GM12878 (cell line): ENCODE measurements at regions not wholly inside any gene's neighbourhood (a gene's known extent, or its start where the extent isn't known, plus 50 kb on each side); places are given as distances from the start of the nearest gene placed in this dataset.

ENCODE experiments used
- ATAC-seq: fragments of 200-7000 bp; cut with Tn5 transposase; 3 replicates; pipeline ENCODE4 v1.9.1; 2020; ENCODE audit warnings: mild to moderate bottlenecking, moderate library complexity
- BruUV-seq: library from RNA; stranded (reverse); fragments of 400-500 nt; replicated peaks from 2 replicates; lab custom pipeline; 2021; lab: Mats Ljungman, UMichigan
- CTCF ChIA-PET: fragments of 300-600 bp; sonication (Branson Sonifier 250); formaldehyde crosslinking; extraction: SDS; loops from one replicate; lab custom pipeline; 2021; ENCODE audit warnings: inconsistent platforms; lab: Yijun Ruan, JAX
- POLR2A ChIA-PET: fragments of 350-600 bp; formaldehyde crosslinking; extraction: SDS; loops from one replicate; lab custom pipeline; 2021; ENCODE audit warnings: inconsistent platforms; lab: Charles Lee
- RAD21 ChIA-PET: fragments of 300-600 bp; sonication (Branson Sonifier 250); formaldehyde crosslinking; loops from one replicate; lab custom pipeline; 2023; ENCODE audit warnings: antibody characterized with exemption; ENCODE audit not compliant: unreplicated experiment; lab: Charles Lee
- SMC1A ChIA-PET: fragments of 300-600 bp; sonication (Branson Sonifier 250); formaldehyde crosslinking; loops from one replicate; lab custom pipeline; 2023; ENCODE audit not compliant: unreplicated experiment, uncharacterized antibody; lab: Charles Lee
- DNase-seq: peaks from one replicate; pipeline ENCODE4 v3.0.0-alpha.2; 2011; ENCODE audit warnings: low read depth, low spot score
- FAIRE-seq: peaks from 3 replicates; lab custom pipeline; 2011; peaks lifted over from hg19 to GRCh38; lab: Jason Lieb, UNC
- H2AFZ ChIP-seq: 2 replicates; pipeline ENCODE4 v1.6.0; 2011; ENCODE audit warnings: low read depth, low read length, control low read depth; ENCODE audit not compliant: control insufficient read depth
- H3K27ac ChIP-seq: 2 replicates; pipeline ENCODE4 v1.5.1; 2011; ENCODE audit warnings: control low read depth; ENCODE audit not compliant: control insufficient read depth, insufficient read depth
- H3K27me3 ChIP-seq, 2 experiments: replicated peaks in 1 of 2; 2 replicates each; pipeline versions ENCODE4 v1.6.0 to v1.6.1; 2011; ENCODE audit warnings: low read length in 1 of 2; ENCODE audit not compliant: control insufficient read depth in 2 of 2, insufficient read depth in 2 of 2
- H3K36me3 ChIP-seq, 2 experiments: 2 replicates each; pipeline ENCODE4 v1.5.1; 2011; ENCODE audit warnings: low read length in 1 of 2; ENCODE audit not compliant: control insufficient read depth in 2 of 2, insufficient read depth in 2 of 2
- H3K4me1 ChIP-seq: 2 replicates; pipeline ENCODE4 v1.6.1; 2011; ENCODE audit warnings: mild to moderate bottlenecking, low read length, moderate library complexity, mixed read lengths; ENCODE audit not compliant: control insufficient read depth, insufficient read depth
- H3K4me2 ChIP-seq: 2 replicates; pipeline ENCODE4 v1.6.0; 2011; ENCODE audit warnings: control low read depth; ENCODE audit not compliant: control insufficient read depth, insufficient read depth
- H3K4me3 ChIP-seq: fragments of 200-600 bp; sonication (generic); 2 replicates; pipeline ENCODE4 v1.5.1; 2016
- H3K79me2 ChIP-seq: 2 replicates; pipeline ENCODE4 v1.6.0; 2011; ENCODE audit warnings: low read length; ENCODE audit not compliant: control insufficient read depth, insufficient read depth
- H3K9ac ChIP-seq: 2 replicates; pipeline ENCODE4 v1.8.0; 2011; ENCODE audit warnings: low read length, control low read depth, mixed read lengths; ENCODE audit not compliant: control insufficient read depth, insufficient read depth
- H3K9me3 ChIP-seq: replicated peaks from 3 replicates; pipeline ENCODE4 v1.5.1; 2011; ENCODE audit warnings: mild to moderate bottlenecking, low read length; ENCODE audit not compliant: control insufficient read depth, insufficient read depth
- H4K20me1 ChIP-seq: 2 replicates; pipeline ENCODE4 v1.6.0; 2011; ENCODE audit not compliant: control insufficient read depth, insufficient read depth
- BMI1 ChIP-seq: fragments of 450-650 bp; IDR thresholded peaks from 2 replicates; pipeline ENCODE4 v1.6.1; 2016; ENCODE audit warnings: mild to moderate bottlenecking, moderate library complexity, borderline replicate concordance
- CHD4 ChIP-seq: fragments of 200-600 bp; sonication (generic); IDR thresholded peaks from 2 replicates; pipeline ENCODE4 v1.6.1; 2016; ENCODE audit warnings: mild to moderate bottlenecking
- DPF2 ChIP-seq: fragments of 450-650 bp; IDR thresholded peaks from 2 replicates; pipeline ENCODE4 v1.6.1; 2017; ENCODE audit warnings: mild to moderate bottlenecking
- ELK1 ChIP-seq: IDR thresholded peaks from 2 replicates; pipeline ENCODE4 v1.6.1; 2012; ENCODE audit warnings: low read depth, low read length, improper control_type of control experiment
- GABPA ChIP-seq: IDR thresholded peaks from 2 replicates; pipeline ENCODE4 v1.6.1; 2014; ENCODE audit warnings: antibody characterized with exemption, low read depth, mild to moderate bottlenecking, inconsistent platforms
- HDGF ChIP-seq: fragments of 450-650 bp; IDR thresholded peaks from 2 replicates; pipeline ENCODE4 v1.6.1; 2016; ENCODE audit warnings: antibody characterized with exemption
- JUNB ChIP-seq: IDR thresholded peaks from 2 replicates; pipeline ENCODE4 v1.6.1; 2016; ENCODE audit warnings: antibody characterized with exemption, mild to moderate bottlenecking
- POLR2A ChIP-seq: IDR thresholded peaks from 2 replicates; pipeline ENCODE4 v1.6.1; 2011; ENCODE audit warnings: low read depth, mild to moderate bottlenecking, low read length
- POU2F2 ChIP-seq: IDR thresholded peaks from 3 replicates; pipeline ENCODE4 v1.6.1; 2011; ENCODE audit warnings: low read depth, mild to moderate bottlenecking, low read length, borderline replicate concordance
- SIN3A ChIP-seq: IDR thresholded peaks from 2 replicates; pipeline ENCODE4 v1.6.1; 2012; ENCODE audit warnings: low read depth, low read length, improper control_type of control experiment
- SPI1 ChIP-seq: IDR thresholded peaks from 2 replicates; pipeline ENCODE4 v1.6.1; 2011; ENCODE audit warnings: low read depth, mild to moderate bottlenecking, low read length, moderate library complexity, borderline replicate concordance; ENCODE audit not compliant: insufficient read depth
- SREBF1 ChIP-seq: IDR thresholded peaks from 2 replicates; pipeline ENCODE4 v1.6.1; 2012; ENCODE audit warnings: mild to moderate bottlenecking, low read length
- ZNF384 ChIP-seq: IDR thresholded peaks from 2 replicates; pipeline ENCODE4 v1.6.1; 2012; ENCODE audit warnings: low read depth, mild to moderate bottlenecking, low read length, improper control_type of control experiment, borderline replicate concordance
- ZSCAN29 ChIP-seq: fragments of 450-650 bp; IDR thresholded peaks from 2 replicates; pipeline ENCODE4 v1.6.1; 2017; ENCODE audit warnings: mild to moderate bottlenecking, moderate library complexity
- WGBS: methylation state at CpG from one replicate; pipeline ENCODE4 v1.1.6; 2016; ENCODE audit warnings: low lambda C conversion rate; ENCODE audit not compliant: insufficient replicate concordance, insufficient coverage; ENCODE audit errors: missing lambda C conversion rate; 5-methylcytosine and 5-hydroxymethylcytosine counted together
- in situ Hi-C: fragments of 300-500 bp; cut with MboI; formaldehyde crosslinking; loops from 9 replicates; pipeline ENCODE4 v1.14.3; 2018; ENCODE audit warnings: mixed read lengths
- intact Hi-C: fragments of 100-400 bp; cut with micrococcal nuclease; formaldehyde crosslinking; loops from one replicate; pipeline ENCODE4 v1.14.2; 2022; ENCODE audit not compliant: unreplicated experiment
- TF ChIP-seq, protein P1 (sequence below): fragments of 450-650 bp; IDR thresholded peaks from 2 replicates; pipeline ENCODE4 v1.6.1; 2018; ENCODE audit warnings: mild to moderate bottlenecking, low read depth, moderate library complexity; ENCODE audit not compliant: partially characterized antibody
- TF ChIP-seq, protein P2 (sequence below): fragments of 150-350 bp; IDR thresholded peaks from 2 replicates; pipeline ENCODE4 v1.6.1; 2014; ENCODE audit warnings: mild to moderate bottlenecking, low read depth, low read length

GRCh38 chr14:29148221-29148620 lies 381.6 kb downstream of the FOXG1 start:
- no TSS peak for BruUV-seq

DNA sequence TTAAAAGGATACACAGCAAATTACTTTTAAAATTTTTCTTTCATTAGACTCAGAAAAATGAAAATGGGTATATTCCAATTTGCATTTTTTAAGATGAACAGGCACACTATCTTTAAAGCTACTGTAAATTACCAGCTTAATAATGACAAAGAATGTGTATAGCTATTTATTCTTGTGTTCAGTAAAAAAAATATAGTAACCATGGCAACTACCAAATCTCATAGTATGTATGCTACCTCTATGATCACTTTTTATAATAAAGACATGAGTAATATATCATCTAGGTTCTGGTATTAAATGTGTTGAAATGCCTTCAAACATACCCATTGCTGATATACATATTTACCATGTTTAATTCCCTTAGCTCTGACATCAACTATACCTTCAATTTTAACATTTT lies 383.2 kb downstream of the FOXG1 start:
- no peaks in the 10 kb centered on the region for H3K79me2 ChIP-seq
- no peak overlapping the region for H3K9ac ChIP-seq
- ChIA-PET RAD21 (no interaction called here), POLR2A (no interaction called here), CTCF (no interaction called here), SMC1A (interaction anchor here (0.6 kb wide), 1 partner anchor 553 kb away, joined by 3 read pairs; no protein-coding TSS in a partner anchor)
- H3K4me3 ChIP-seq: no peak overlapping the region
- H3K4me2 ChIP-seq: no peak overlapping the region
- in situ Hi-C loops (no loop called here), intact Hi-C loops (no loop called here)
- no peaks in the 10 kb centered on the region for H3K9me3 ChIP-seq
- no TSS peak for BruUV-seq
- ATAC-seq: no peak
- no peaks in the 10 kb centered on the region for H3K4me1 ChIP-seq
- H3K36me3 ChIP-seq: no peaks in the 10 kb centered on the region
- H3K27ac ChIP-seq: no peak overlapping the region
- no peak for FAIRE-seq
- no peaks in the 10 kb centered on the region for H4K20me1 ChIP-seq
- H3K27me3 ChIP-seq: no peaks in the 10 kb centered on the region
- H2AFZ ChIP-seq: no peak overlapping the region
- DNase-seq: no peak
- no peak for TF ChIP-seq GABPA
- TF ChIP-seq SPI1: no peak
- no peak for TF ChIP-seq SIN3A
- no peak for TF ChIP-seq SREBF1
- TF ChIP-seq, protein P1, sequence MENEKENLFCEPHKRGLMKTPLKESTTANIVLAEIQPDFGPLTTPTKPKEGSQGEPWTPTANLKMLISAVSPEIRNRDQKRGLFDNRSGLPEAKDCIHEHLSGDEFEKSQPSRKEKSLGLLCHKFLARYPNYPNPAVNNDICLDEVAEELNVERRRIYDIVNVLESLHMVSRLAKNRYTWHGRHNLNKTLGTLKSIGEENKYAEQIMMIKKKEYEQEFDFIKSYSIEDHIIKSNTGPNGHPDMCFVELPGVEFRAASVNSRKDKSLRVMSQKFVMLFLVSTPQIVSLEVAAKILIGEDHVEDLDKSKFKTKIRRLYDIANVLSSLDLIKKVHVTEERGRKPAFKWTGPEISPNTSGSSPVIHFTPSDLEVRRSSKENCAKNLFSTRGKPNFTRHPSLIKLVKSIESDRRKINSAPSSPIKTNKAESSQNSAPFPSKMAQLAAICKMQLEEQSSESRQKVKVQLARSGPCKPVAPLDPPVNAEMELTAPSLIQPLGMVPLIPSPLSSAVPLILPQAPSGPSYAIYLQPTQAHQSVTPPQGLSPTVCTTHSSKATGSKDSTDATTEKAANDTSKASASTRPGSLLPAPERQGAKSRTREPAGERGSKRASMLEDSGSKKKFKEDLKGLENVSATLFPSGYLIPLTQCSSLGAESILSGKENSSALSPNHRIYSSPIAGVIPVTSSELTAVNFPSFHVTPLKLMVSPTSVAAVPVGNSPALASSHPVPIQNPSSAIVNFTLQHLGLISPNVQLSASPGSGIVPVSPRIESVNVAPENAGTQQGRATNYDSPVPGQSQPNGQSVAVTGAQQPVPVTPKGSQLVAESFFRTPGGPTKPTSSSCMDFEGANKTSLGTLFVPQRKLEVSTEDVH: no peak
- no peak for TF ChIP-seq POLR2A
- TF ChIP-seq, protein P2, sequence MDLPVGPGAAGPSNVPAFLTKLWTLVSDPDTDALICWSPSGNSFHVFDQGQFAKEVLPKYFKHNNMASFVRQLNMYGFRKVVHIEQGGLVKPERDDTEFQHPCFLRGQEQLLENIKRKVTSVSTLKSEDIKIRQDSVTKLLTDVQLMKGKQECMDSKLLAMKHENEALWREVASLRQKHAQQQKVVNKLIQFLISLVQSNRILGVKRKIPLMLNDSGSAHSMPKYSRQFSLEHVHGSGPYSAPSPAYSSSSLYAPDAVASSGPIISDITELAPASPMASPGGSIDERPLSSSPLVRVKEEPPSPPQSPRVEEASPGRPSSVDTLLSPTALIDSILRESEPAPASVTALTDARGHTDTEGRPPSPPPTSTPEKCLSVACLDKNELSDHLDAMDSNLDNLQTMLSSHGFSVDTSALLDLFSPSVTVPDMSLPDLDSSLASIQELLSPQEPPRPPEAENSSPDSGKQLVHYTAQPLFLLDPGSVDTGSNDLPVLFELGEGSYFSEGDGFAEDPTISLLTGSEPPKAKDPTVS: no peak
- TF ChIP-seq POU2F2: no peak
- TF ChIP-seq BMI1: no peak
- no peak for TF ChIP-seq ZSCAN29

More at GRCh38 chr14:29148221-29148620, 381.6 kb downstream of the FOXG1 start:
- no peaks in the 10 kb centered on the region for H4K20me1 ChIP-seq
- no peak for DNase-seq
- TF ChIP-seq DPF2 (no peak), ZNF384 (no peak), CHD4 (no peak), POLR2A (no peak), JUNB (no peak), POU2F2 (no peak), ELK1 (no peak), HDGF (no peak)
- intact Hi-C loops: no loop called here
- no peak overlapping the region for H3K4me2 ChIP-seq
- in situ Hi-C loops: no loop called here
- no peak overlapping the region for H3K9ac ChIP-seq
- ChIA-PET RAD21 (no interaction called here), CTCF (no interaction called here), POLR2A (no interaction called here), SMC1A (no interaction called here)
- H3K79me2 ChIP-seq: no peaks in the 10 kb centered on the region
- no peaks in the 10 kb centered on the region for H3K4me1 ChIP-seq
- no peak overlapping the region for H3K27ac ChIP-seq
- H2AFZ ChIP-seq: no peak overlapping the region
- 14% methylated on average over 2 of the region's 2 CpGs for WGBS
- no peaks in the 10 kb centered on the region for H3K9me3 ChIP-seq
- H3K27me3 ChIP-seq: no peaks in the 10 kb centered on the region
- no peak for ATAC-seq
- FAIRE-seq: no peak
- H3K4me3 ChIP-seq: no peak overlapping the region
- no peaks in the 10 kb centered on the region for H3K36me3 ChIP-seq
